PFSK-1 (cell line): ENCODE measurements at regions not wholly inside any gene's neighbourhood (a gene's known extent, or its start where the extent isn't known, plus 50 kb on each side); places are given as distances from the start of the nearest gene placed in this dataset.

Source experiments
- FOXP2 ChIP-seq: optimal IDR thresholded peaks from 2 replicates; pipeline ENCODE3; 2011; ENCODE audit warnings: borderline replicate concordance, control low read depth, inconsistent platforms; ENCODE audit not compliant: insufficient read depth; ENCODE audit errors: extremely low read length, extremely low read depth
- POLR2AphosphoS5 ChIP-seq: IDR thresholded peaks from 2 replicates; pipeline ENCODE4 v1.6.1; 2012; ENCODE audit warnings: low read depth, mild to moderate bottlenecking, control low read depth, low read length, moderate library complexity
- SIN3A ChIP-seq: IDR thresholded peaks from 2 replicates; pipeline ENCODE4 v1.6.1; 2012; ENCODE audit warnings: mild to moderate bottlenecking, low read length, moderate library complexity, borderline replicate concordance; ENCODE audit not compliant: insufficient read depth
- TAF1 ChIP-seq: IDR thresholded peaks from 2 replicates; pipeline ENCODE4 v1.6.1; 2012; ENCODE audit warnings: low read length, control low read depth, borderline replicate concordance; ENCODE audit not compliant: insufficient read depth
- TF ChIP-seq, protein P1 (sequence below), 2 experiments: IDR thresholded peaks; 2 replicates each; pipeline versions ENCODE4 v1.6.1 to v1.8.0; 2011 to 2012; ENCODE audit warnings: low read depth in 2 of 2, low read length in 2 of 2, control low read depth in 1 of 2, inconsistent platforms in 1 of 2, mild to moderate bottlenecking in 1 of 2, moderate library complexity in 1 of 2; ENCODE audit not compliant: insufficient read depth in 1 of 2

DNA sequence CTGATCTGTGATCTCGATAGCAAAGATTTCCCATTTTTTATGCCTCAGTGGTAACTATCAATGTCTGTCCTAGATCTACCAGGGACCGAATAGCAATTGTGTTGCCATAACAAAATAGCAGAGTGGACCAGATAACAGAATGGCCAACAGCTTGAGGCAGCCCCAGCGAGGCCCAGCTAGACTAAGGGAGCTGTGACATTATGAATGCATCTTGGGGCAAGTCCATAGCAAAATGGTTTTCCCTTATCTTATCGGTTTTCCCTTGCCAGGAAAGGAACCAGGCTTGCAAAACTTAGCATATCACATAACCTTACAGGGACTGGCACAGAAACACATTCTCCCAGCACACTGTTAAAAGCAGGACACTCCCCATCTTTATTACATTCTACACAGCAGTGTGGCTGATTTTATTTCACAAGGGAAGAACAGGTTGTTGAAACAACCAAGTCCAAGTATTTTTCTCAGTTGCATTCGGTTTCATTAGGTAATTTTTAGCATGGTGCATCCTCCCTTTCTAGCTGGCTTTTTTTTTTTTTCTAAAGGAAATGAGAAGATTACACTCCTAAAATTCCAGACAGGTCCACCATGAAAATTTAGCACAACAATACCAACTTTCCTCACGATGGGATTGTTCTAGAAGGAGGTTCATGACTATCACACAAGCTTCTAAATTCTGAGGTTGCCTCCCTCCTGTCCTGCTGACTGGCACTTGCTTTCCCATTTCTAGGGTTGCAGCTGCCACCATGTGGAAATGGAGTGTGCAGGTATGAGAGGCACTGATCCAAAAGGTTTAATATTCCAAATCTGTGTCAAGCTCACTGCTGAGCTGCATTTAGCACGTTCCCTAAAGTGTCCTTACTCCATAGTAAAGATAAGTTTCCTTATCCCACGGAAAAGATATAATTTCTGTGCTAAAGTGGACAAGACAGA lies 97.0 kb upstream of the SLC35G4 start:
- TF ChIP-seq POLR2AphosphoS5 (no peak), TAF1 (no peak), SIN3A (no peak), FOXP2 (no peak)
- TF ChIP-seq, protein P1, sequence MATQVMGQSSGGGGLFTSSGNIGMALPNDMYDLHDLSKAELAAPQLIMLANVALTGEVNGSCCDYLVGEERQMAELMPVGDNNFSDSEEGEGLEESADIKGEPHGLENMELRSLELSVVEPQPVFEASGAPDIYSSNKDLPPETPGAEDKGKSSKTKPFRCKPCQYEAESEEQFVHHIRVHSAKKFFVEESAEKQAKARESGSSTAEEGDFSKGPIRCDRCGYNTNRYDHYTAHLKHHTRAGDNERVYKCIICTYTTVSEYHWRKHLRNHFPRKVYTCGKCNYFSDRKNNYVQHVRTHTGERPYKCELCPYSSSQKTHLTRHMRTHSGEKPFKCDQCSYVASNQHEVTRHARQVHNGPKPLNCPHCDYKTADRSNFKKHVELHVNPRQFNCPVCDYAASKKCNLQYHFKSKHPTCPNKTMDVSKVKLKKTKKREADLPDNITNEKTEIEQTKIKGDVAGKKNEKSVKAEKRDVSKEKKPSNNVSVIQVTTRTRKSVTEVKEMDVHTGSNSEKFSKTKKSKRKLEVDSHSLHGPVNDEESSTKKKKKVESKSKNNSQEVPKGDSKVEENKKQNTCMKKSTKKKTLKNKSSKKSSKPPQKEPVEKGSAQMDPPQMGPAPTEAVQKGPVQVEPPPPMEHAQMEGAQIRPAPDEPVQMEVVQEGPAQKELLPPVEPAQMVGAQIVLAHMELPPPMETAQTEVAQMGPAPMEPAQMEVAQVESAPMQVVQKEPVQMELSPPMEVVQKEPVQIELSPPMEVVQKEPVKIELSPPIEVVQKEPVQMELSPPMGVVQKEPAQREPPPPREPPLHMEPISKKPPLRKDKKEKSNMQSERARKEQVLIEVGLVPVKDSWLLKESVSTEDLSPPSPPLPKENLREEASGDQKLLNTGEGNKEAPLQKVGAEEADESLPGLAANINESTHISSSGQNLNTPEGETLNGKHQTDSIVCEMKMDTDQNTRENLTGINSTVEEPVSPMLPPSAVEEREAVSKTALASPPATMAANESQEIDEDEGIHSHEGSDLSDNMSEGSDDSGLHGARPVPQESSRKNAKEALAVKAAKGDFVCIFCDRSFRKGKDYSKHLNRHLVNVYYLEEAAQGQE (IDR thresholded peaks at IDR 0.05; ENCODE audit: insufficient read depth in 1 of 2, low read depth in 2 of 2, low read length in 2 of 2), result no peak
